ENCODE measurements at regions not wholly inside any gene's neighbourhood (a gene's known extent, or its start where the extent isn't known, plus 50 kb on each side); places are given as distances from the start of the nearest gene placed in this dataset.

DNA sequence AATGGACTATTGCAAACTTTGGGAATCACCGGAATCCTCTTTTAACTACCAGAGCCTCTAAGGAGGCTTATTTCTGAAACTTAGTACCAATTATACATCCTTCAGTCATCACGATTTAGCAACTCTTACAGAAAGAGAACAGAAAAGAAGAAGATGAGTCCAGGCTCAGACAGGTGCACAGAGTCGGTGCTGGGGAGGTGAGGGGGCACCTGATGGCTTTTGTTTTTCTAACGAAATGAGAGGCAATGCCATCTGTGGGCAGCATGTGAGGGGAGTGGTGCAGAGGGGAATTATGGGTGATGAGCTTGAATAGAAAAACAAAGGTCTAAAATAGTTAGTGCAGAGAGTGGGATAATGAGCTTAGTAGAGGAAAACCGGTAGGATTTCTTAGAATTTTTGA lies 522.6 kb downstream of the CMPK2 start:
- intact Hi-C loops (cut with micrococcal nuclease): no loop called here

DNA sequence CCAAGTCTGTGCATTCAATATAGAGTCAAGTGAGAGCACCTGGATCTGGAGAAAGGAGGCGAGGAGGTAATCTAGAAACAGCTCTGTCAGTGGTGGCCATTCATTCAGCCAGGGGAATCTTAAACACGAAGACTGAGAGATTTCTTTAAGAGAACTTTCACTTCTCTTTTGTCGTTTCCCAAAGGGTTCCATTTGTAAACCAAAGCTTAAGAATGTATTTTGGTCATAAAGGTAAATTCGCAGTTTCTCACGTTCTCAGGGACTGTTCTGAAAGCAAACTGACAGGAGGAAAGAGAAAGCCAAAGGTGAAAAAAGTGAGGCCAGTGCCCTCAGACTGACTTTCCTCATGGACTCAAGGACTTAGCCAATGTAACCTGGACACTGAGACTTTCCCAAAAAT lies 513.5 kb downstream of the CMPK2 start:
- intact Hi-C loops (cut with micrococcal nuclease): no loop called here

DNA sequence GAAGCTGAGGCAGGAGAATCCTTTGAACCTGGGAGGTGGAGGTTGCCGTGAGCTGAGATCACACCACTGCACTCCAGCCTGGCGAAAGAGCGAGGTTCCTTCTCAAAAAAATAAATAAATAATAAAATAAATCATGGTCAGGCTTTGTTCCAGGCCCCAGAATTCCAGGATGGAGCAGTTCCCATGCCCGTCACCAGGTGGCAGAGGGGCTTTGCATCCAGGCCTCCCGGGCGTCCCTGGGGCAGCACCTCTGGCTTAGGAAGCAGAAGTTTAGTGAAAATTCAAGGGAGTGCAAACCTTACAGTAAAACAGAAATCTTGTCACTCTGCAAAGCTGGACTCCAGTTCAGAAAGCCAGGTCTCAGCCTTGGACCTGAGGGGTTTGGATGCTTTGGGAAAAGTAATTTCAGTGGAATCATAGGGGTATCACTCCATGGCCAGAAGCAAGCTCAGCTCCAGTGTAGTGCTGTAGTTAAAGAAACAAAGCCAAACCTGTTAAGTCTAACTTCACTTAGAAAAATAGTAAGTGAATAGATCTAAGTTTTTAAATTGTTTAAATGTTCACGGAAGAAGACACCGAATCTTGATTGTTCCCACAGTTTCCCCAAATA lies 512.7 kb downstream of the CMPK2 start:
- intact Hi-C loops (cut with micrococcal nuclease): no loop called here

DNA sequence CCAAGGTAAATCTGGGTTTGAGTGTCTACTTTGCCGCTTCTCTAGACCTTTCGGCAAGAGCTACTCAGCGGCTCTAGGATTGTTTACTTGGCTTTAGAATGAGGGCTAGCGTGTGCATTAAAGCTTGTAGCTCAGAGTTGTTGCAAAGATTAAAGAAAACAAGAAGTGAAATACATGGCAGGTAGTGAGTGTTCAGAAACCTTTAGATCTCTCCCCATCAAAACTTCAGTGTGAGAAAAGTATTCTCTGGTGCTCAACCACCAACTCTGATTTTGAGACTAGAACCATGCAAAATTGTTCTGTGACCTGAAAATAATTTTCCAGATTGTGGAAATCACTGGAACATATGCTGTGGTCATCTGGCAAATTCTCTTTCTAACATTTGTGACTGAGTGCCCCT lies 512.0 kb downstream of the CMPK2 start:
- intact Hi-C loops (cut with micrococcal nuclease): no loop called here

DNA sequence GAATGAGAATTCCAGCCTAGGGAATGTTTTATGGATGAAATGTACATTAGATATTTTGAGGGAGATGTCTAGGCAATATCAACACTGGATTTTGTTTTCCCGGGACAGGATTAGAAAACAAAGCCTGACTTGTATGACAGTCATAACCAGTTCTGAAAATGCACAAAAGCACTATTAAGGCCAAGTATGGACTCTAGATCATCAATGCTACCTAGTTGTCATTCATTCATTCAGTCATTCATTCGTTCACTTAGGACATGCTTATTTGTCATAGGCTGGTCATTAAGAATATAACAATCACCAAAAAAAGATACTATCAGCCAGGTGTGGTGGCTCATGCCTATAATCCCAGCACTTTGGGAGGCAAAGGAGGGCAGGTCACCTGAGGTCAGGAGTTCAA lies 511.2 kb downstream of the CMPK2 start:
- intact Hi-C loops (cut with micrococcal nuclease): no loop called here

DNA sequence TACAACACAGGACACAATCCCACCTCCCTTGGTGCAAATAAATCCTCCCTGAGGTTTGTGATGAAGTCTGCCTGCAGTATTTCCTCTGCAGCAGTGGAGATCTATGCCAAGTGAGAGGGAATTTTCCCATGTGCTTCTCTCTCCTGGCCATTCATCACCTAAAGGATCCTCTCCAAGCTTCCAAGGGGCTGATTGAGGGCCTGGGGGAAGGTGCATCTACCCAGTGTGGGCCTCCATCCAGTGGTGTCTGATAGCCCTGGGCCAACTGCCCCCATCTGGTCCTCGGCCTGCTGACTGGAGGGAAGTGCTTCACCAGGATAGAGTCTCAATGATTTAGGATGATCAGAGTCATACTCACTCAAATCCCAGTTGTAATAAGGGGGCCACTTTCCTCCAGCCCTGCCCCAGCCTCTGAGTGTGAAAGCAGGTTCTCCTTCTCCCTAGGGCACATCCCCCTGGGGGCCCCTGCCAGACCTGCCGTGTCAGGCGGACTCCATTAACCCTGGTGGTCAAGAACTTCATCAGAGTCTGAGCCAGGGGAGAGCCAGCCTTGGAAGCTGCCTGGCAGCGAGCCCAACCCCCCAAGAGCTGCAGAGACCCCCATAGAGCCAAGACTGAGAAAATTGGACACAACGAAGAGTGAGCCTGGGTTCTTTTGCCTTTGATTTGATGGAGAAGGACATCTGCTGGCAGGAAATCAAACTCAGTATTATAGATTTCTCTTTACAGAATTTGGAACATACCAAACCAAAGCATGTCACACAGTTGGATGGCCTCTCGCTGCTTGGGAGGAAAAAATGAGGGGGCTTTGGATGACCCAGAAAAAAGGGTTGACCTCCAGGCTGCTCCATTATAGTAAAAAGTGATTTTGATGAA lies 509.6 kb downstream of the CMPK2 start:
- intact Hi-C loops (cut with micrococcal nuclease): no loop called here

DNA sequence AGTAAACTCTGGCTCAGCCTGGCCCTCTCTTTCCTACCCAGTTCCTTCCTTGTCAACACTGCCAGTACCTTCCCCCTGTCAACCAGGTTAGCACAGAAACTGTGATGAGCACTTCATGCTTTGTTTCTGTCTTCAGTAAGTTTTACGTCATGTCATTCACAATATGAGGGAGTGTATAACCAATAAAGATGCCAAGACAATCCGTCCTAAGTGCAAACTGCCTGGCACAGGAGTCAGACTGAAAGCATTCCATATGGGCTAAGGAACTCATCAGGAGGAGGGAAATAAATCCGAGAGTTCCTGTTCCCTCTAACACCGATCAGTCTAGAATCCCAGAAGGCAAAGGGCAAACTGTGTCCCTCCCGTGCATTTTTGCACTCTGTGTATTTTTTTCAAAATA lies 507.2 kb downstream of the CMPK2 start:
- intact Hi-C loops (cut with micrococcal nuclease): no loop called here

DNA sequence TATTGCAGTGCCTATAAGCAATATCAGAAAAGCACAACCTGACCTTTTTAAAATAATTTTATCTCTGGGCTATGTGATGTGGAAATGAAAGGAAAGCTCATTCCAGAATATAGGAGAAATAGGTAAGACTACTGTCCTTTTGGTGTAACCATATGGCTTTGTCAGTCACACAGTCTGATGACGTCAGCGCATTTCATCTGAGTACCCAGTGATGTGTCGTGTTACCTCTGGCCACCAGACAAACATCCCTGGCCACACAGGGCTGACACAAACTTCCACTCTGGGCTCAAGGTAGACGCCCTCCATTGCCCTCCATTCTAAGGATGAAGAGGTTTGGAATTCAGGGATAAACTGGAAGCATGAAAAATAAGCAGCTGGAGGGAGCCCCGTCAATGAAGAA lies 506.7 kb downstream of the CMPK2 start:
- intact Hi-C loops (cut with micrococcal nuclease): no loop called here

DNA sequence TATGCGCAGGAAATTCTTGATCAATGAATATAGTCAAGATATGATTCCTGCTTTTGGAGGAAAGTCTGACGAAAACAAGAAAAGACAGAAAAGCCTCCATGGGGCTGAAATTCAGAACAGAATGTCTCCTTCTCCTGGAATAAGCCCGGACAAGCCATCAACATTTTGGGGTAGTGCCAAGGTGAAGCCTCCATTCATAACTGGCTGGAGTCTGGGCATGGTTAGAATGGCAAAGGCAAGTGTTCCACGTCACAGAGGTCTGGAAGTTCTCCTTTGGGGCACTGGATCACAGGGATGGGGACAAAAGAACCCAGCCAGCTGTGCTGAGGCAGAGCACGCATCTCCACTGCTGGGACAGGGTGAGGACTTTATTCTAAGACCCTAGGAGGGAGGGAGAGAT lies 505.7 kb downstream of the CMPK2 start:
- intact Hi-C loops (cut with micrococcal nuclease): no loop called here

DNA sequence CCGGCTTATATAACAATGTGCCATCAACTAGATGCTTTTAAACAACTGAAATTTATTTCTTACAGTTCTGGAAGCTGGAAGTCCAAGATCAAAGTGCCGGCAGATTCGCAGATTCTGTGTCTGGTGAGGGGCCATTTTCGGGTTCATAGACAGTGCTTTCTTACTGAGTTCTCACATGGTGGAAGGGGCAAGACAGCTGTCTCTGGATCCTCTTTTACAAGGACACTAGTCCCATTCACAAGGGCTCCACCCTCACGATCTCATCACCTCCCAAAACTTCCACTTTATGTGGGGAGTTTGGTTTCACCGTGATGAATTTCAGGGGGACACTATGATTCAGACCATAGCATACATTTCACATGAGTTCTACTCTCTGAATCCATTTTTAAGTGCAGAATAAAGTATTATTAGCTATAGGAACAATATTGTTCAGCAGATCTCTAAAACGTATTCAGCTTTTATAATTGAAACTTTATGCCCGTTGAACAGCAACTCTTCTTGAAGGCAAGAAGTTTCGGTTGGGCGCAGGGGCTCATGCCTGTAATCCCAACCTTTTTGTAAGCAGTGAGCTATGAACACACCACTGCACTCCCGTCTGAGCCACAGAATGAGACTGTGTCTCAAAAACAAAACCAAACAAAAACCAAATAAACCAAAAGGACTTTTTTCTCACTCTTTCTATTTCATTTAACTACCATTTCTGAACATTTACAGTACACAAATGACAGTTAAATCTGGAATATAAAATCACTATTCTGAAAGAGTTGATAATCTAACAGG lies 502.8 kb downstream of the CMPK2 start:
- intact Hi-C loops (cut with micrococcal nuclease): no loop called here

DNA sequence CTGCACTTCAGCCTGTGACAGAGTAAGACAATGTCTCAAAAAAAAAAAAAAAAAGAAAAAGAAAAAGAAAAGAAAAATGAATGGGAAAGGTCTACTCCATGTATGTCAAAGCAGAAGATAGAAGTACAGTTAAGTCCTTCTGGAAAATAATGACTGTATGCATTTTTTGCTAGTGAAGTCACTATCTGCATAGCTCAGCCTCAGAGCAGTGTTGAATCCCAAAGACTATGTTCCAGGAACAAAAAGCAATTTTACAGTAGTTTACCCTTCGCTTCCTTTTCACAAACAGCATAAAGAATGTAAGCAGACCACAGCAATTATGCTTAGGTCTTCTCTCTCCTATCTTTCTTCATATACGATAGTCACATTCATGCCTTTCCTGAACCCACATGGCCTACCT lies 497.4 kb downstream of the CMPK2 start:
- intact Hi-C loops (cut with micrococcal nuclease): no loop called here

DNA sequence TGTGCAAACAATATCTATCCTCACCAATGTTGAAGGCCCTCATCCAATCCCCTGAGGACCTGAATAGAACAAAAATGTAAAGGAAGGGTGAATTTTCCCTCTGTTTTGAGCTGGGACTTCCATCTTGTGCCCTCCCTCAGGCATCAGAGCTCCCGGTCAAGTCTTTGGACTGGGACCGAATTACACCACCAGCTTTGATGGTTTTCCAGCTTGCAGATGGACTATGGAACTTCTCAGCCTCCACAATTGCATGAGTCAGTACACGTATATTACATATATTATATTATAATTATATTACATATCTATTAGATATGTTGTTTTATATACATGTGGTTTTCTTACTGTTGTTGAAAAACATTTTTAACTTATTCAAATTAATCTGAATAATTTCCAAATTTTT lies 496.4 kb downstream of the CMPK2 start:
- intact Hi-C loops (cut with micrococcal nuclease): no loop called here

DNA sequence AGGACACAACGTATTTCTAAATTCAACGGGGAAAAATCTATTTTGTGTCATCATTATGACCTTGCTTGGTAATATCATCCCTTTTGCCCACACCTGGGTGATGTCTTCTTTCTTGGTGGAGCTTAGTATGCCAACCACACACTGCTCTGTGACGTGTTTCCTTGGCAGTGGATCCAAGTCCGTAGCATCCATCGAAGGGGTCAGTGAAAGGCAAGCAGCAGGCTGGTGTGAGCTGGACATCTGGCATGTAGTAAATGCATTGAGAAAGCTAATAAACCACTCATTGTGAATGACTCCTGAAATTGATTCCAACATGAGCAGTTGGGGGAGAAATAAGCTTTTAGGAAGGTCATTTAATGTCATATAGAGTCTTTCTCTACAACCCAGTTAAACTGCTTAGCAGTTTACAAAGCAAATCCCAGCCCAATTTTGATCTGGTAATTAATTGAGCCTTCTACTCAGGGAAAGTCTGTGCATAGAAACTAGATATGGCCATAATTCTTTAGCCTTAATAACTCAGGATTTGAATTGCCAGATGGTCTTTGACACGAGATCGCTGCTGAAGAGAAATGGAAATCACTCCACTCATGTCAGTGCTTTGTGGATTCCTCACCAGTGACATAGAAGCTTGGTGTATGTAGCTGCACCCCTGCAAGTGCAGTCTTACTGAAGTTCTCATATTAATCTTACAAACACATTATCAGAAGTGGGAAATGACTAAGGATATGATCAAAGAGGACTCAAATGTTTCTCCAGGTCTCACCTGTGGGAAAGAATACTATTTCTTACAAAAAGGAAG lies 494.8 kb downstream of the CMPK2 start:
- intact Hi-C loops (cut with micrococcal nuclease): no loop called here

DNA sequence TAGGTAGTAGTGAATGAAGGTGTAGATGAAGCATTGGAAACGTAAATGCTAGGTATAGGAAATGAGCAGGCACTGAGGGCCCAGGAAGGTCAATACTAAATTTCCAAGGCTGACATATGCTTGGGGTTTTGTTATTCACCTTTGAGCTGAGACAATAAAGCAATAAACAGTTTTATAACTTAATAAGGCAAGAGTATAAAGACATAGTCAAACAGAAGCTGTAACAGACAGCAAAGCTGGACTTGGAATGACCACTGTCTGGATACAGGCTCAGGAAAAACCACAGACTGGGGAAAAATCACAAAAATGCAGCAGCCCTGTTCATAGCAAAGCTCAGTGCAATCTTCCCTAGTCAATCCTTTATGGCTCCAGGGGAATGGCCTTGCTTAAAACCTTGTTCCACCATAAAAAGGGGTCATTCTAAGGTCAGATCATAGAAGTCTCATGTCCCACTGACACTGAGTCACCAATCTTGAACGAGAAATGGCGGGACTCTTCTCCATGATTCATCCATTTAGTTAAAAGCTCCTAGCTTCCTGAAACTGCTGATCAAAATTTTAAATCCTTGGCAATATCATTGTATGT lies 493.3 kb downstream of the CMPK2 start:
- intact Hi-C loops (cut with micrococcal nuclease): no loop called here

DNA sequence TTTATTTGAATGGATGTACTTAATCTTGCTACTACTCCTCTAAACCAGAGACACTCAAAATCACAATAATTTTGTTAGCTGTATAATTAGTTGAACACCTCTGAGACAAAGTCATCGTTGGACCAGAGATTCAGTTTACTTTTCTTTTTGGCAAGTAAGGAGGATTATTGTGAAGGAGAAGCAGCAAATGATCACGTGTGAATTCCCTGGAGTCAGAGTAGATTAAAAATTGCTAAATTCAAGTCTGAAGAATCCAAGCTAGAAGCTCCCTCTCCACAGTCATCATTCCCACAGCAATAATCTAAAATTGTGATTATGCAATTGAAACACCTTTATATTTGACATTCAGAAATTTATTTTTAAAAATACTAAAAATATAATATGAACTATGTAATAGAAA lies 484.4 kb downstream of the CMPK2 start:
- intact Hi-C loops (cut with micrococcal nuclease): no loop called here

DNA sequence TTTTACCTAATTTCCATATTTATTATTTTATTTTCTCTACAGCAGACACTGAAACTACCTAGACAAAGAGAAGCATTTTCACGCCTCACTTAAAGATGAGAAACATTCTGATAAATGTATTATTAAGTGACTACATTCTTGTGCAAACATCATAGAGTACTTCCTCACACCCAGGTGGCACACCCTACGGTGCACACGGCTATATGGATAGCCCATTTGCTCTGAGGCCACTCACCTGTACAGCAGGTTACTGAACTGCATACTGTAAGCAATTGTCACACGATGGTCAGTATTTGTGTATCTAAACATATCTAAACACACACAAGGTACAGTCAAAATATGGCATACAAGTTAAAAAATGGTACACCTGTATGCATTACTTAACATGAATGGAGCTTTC lies 481.4 kb downstream of the CMPK2 start:
- intact Hi-C loops (cut with micrococcal nuclease): no loop called here

DNA sequence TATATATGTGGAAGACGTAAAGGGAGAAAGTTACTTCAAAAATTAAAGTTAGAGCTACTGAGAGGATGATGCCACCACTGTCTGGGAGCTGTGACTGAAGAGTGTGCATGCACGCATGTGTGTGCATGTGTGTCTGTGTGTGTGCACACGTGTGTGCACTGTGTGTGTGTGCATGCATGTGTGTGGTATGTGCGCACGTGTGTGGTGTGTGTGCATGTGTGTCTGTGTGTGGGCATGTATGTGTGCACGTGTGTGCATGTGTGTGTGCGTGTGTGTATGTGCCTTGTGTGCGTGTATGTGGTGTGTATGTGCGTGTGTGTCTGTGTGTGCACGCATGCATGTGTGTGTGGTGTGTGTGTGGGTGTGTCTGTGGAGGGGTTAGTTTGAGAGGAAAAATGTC lies 473.4 kb downstream of the CMPK2 start:
- intact Hi-C loops (cut with micrococcal nuclease): no loop called here

DNA sequence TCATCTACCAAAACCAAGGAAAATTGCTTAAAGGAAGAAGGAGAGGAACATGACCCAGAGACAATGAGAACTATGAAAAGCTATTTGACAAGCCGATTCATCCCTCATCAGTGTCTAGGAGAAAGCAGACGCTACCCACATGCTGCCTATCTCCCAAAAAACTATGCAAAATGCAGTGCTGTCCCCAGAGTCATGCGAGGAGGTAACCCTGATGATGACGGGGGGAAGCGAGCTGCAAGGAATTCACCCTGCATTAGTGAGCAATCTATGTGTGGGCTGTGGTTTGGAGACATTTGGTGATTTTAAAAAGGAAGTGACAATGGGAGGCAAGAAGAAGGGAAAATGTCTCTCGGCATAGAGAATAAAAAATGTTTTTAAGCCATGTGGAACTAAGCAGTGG lies 472.7 kb downstream of the CMPK2 start:
- intact Hi-C loops (cut with micrococcal nuclease): no loop called here

DNA sequence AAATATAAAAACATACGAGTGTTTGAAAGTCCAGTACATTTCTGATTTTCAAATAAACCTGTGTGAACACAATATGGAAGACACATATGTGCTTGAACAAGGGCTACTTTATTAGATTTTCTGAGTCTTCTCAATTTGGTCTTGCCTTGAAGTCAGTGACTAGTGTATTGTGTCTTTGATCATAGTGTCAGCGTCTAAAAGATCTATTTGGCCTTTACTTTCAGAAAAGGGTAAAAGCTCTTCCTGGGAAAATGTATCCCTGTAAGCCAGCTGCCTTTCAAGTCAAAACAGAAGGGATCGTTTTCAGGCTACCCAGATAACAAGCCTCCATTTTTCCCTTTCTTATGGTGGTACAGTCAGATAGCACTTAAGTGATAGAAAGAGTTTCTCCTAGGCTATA lies 471.9 kb downstream of the CMPK2 start:
- intact Hi-C loops (cut with micrococcal nuclease): no loop called here

DNA sequence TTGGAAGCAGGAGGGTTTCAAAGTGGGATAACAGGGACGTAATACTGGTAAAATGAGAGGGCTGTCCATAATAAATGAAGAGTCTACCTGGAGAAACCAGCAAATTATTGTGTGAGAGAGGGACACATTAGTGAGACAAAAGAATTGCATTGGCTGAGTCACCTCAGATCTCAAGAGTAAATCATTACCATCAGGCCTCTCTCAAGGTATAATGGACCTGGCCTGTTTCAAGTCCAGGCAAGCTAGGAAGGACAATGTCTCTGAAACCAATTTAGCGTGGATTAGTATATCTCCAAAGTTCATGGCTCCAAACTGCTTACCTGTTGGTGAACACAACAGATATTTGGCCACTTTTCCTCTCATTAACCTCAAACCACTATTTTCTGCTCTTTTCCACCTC lies 471.4 kb downstream of the CMPK2 start:
- intact Hi-C loops (cut with micrococcal nuclease): no loop called here

DNA sequence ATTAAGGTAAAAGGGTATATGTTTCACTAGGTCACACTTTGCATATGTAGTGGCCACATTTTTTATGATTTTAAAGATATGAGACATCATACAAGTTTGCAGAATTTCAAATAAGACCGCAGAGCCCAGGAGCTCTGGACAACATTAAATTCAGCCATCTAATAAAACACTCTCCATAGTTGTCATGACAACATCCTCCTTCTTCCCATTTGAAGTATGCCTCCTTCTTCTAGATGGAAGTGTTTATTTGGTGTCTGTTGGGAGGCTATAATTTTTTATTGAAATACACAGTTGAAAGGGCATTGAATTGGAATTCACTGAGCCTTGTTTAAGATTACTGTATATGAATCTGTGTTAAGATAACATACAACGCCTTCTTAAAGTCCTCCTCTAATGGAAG lies 467.3 kb downstream of the CMPK2 start:
- intact Hi-C loops (cut with micrococcal nuclease): no loop called here
